Esophagus (tissue), 2 donors: ENCODE measurements at regions not wholly inside any gene's neighbourhood (a gene's known extent, or its start where the extent isn't known, plus 50 kb on each side); places are given as distances from the start of the nearest gene placed in this dataset.

Experiments
- H3K27ac ChIP-seq, 2 donors: one replicate each; pipeline ENCODE4 v1.5.1; 2013; ENCODE audit warnings: low read depth in 2 of 2, mild to moderate bottlenecking in 2 of 2, inconsistent platforms in 1 of 2, low read length in 1 of 2, moderate library complexity in 1 of 2
- H3K27me3 ChIP-seq, 2 donors: one replicate each; pipeline ENCODE4 v1.6.1; 2013; ENCODE audit warnings: low read length in 2 of 2, control low read depth in 1 of 2, mild to moderate bottlenecking in 1 of 2; ENCODE audit not compliant: insufficient read depth in 2 of 2, control insufficient read depth in 1 of 2
- H3K36me3 ChIP-seq, 2 donors: one replicate each; pipeline ENCODE4 v1.6.1; 2013; ENCODE audit warnings: low read length in 1 of 2; ENCODE audit not compliant: control insufficient read depth in 2 of 2, insufficient read depth in 2 of 2
- H3K4me1 ChIP-seq, 2 donors: one replicate each; pipeline ENCODE4 v1.6.1; 2013; ENCODE audit warnings: low read length in 1 of 2; ENCODE audit not compliant: control insufficient read depth in 2 of 2, insufficient read depth in 2 of 2
- H3K4me3 ChIP-seq, 2 donors: one replicate each; pipeline ENCODE4 v1.5.1; 2013; ENCODE audit warnings: low read length in 2 of 2, mild to moderate bottlenecking in 2 of 2, low read depth in 1 of 2, moderate library complexity in 1 of 2
- H3K9me3 ChIP-seq, 2 donors: one replicate each; pipeline ENCODE4 v1.6.1; 2013; ENCODE audit warnings: mild to moderate bottlenecking in 2 of 2, low read depth in 1 of 2, low read length in 1 of 2, moderate library complexity in 1 of 2; ENCODE audit not compliant: control insufficient read depth in 2 of 2, insufficient read depth in 1 of 2
- WGBS, 2 donors: extraction: QIAGEN DNeasy Blood & Tissue Kit; methylation state at CpG; one replicate each; pipeline ENCODE4 v1.1.7; 2013; 5-methylcytosine and 5-hydroxymethylcytosine counted together
- donor health status: healthy with polysubstance abuse.
- donor health status: Bipolar disorder and iron deficiency.

GRCh38 chr12:19695244-19696098 is 256.2 kb downstream of the AEBP2 start:
- no peaks in the 10 kb centered on the region for H3K4me1 ChIP-seq
- WGBS, 2 donors = 70 to 75% methylated on average over 3 of the region's 3 CpGs

GRCh38 chr12:19700969-19701368 is 261.7 kb downstream of the AEBP2 start:
- H3K36me3 ChIP-seq = no peaks in the 10 kb centered on the region
- H3K27me3 ChIP-seq = no peaks in the 10 kb centered on the region
- H3K4me1 ChIP-seq = no peaks in the 10 kb centered on the region
- H3K27ac ChIP-seq = no peak overlapping the region
- WGBS, 2 donors = 86 to 93% methylated on average over 4 of the region's 4 CpGs
- H3K4me3 ChIP-seq = no peak overlapping the region
- H3K9me3 ChIP-seq = peaks cover 0 to 13% of the 10 kb centered on the region in 2 donors

More at GRCh38 chr12:19695244-19696098, 256.2 kb downstream of the AEBP2 start:
- Histone ChIP-seq H3K36me3 (no peaks in the 10 kb centered on the region), H3K27ac (no peak overlapping the region), H3K9me3 (peaks cover 0 to 4% of the 10 kb centered on the region in 2 donors), H3K4me3 (no peak overlapping the region), H3K27me3 (no peaks in the 10 kb centered on the region)

GRCh38 chr12:19704966-19705365 is 265.7 kb downstream of the AEBP2 start:
- Histone ChIP-seq H3K36me3 (no peaks in the 10 kb centered on the region), H3K9me3 (peaks cover 0 to 13% of the 10 kb centered on the region in 2 donors), H3K4me1 (no peaks in the 10 kb centered on the region), H3K27ac (no peak overlapping the region), H3K27me3 (no peaks in the 10 kb centered on the region), H3K4me3 (no peak overlapping the region)
- WGBS, 2 donors = 94 to 96% methylated on average over 1 of the region's 1 CpG

- no peaks in the 10 kb centered on the region for H3K36me3 ChIP-seq
- 84 to 95% methylated on average over 1 of the region's 1 CpG for WGBS, 2 donors
- H3K27ac ChIP-seq = no peak overlapping the region
- no peaks in the 10 kb centered on the region for H3K27me3 ChIP-seq
- H3K4me3 ChIP-seq = no peak overlapping the region
- no peaks in the 10 kb centered on the region for H3K4me1 ChIP-seq
- no peaks in the 10 kb centered on the region for H3K9me3 ChIP-seq
Observed at GRCh38 chr12:19706936-19707335, 267.6 kb downstream of the AEBP2 start.

GRCh38 chr12:19707948-19708409 is 268.7 kb downstream of the AEBP2 start:
- WGBS, 2 donors = 58 to 68% methylated on average over 6 of the region's 6 CpGs
- no peaks in the 10 kb centered on the region for H3K9me3 ChIP-seq
- no peaks in the 10 kb centered on the region for H3K36me3 ChIP-seq
- no peaks in the 10 kb centered on the region for H3K4me1 ChIP-seq
- H3K27ac ChIP-seq = no peak overlapping the region
- H3K27me3 ChIP-seq = no peaks in the 10 kb centered on the region
- no peak overlapping the region for H3K4me3 ChIP-seq

- 43 to 64% methylated on average over 2 of the region's 2 CpGs for WGBS, 2 donors
- H3K4me3 ChIP-seq = no peak overlapping the region
- H3K4me1 ChIP-seq = no peaks in the 10 kb centered on the region
- H3K9me3 ChIP-seq = no peaks in the 10 kb centered on the region
- no peaks in the 10 kb centered on the region for H3K27me3 ChIP-seq
- no peak overlapping the region for H3K27ac ChIP-seq
- no peaks in the 10 kb centered on the region for H3K36me3 ChIP-seq
Observed at GRCh38 chr12:19709889-19710288, 270.6 kb downstream of the AEBP2 start.

- no peaks in the 10 kb centered on the region for H3K27me3 ChIP-seq
- no peaks in the 10 kb centered on the region for H3K4me1 ChIP-seq
- no peaks in the 10 kb centered on the region for H3K36me3 ChIP-seq
- WGBS, 2 donors = 58 to 63% methylated on average over 7 of the region's 7 CpGs
- no peak overlapping the region for H3K4me3 ChIP-seq
- no peaks in the 10 kb centered on the region for H3K9me3 ChIP-seq
- peak overlapping the region in 1 of 2 donors; percentile 6 for H3K27ac ChIP-seq
Observed at GRCh38 chr12:19710811-19711793, 271.8 kb downstream of the AEBP2 start.

GRCh38 chr12:19712041-19712440 is 272.7 kb downstream of the AEBP2 start:
- no peak overlapping the region for H3K4me3 ChIP-seq
- H3K4me1 ChIP-seq = no peaks in the 10 kb centered on the region
- whole genome bisulfite sequencing, 2 donors = 60 to 72% methylated on average over 4 of the region's 4 CpGs
- H3K27ac ChIP-seq = no peak overlapping the region
- no peaks in the 10 kb centered on the region for H3K27me3 ChIP-seq
- H3K36me3 ChIP-seq = no peaks in the 10 kb centered on the region
- no peaks in the 10 kb centered on the region for H3K9me3 ChIP-seq

GRCh38 chr12:19718401-19718800 is 279.1 kb downstream of the AEBP2 start:
- Histone ChIP-seq H3K9me3 (no peaks in the 10 kb centered on the region), H3K27me3 (no peaks in the 10 kb centered on the region), H3K4me1 (no peaks in the 10 kb centered on the region), H3K4me3 (no peak overlapping the region), H3K36me3 (no peaks in the 10 kb centered on the region), H3K27ac (no peak overlapping the region)
- 74 to 76% methylated on average over 2 of the region's 2 CpGs for WGBS, 2 donors
